CD14-positive monocyte (primary cell): ENCODE measurements at regions not wholly inside any gene's neighbourhood (a gene's known extent, or its start where the extent isn't known, plus 50 kb on each side); places are given as distances from the start of the nearest gene placed in this dataset.

ENCODE experiments used
- DNase-seq, 3 donors: peaks; one replicate each; pipeline ENCODE4 v3.0.0-alpha.2; 2011 to 2022
- H2AFZ ChIP-seq: 2 replicates; pipeline ENCODE4 v1.6.0; 2012; ENCODE audit warnings: mild to moderate bottlenecking, low read depth, low read length, inconsistent platforms; ENCODE audit not compliant: insufficient read depth, poor library complexity, severe bottlenecking
- H3K27ac ChIP-seq, 2 donors: 1 replicate in 1 of 2; 2 replicates in 1 of 2; pipeline ENCODE4 v1.5.1; 2012 to 2013; ENCODE audit warnings: low read length in 2 of 2, control low read depth in 1 of 2, inconsistent platforms in 1 of 2, low read depth in 1 of 2, mild to moderate bottlenecking in 1 of 2
- H3K27me3 ChIP-seq, 2 donors: one replicate each; pipeline versions ENCODE4 v1.6.0 to v1.6.1; 2011 to 2013; ENCODE audit warnings: low read length in 2 of 2; ENCODE audit not compliant: control insufficient read depth in 2 of 2, insufficient read depth in 2 of 2
- H3K36me3 ChIP-seq, 2 donors: replicated peaks in 1 of 2; 1 replicate in 1 of 2; 2 replicates in 1 of 2; pipeline versions ENCODE4 v1.5.1 to v1.6.1; 2012 to 2013; ENCODE audit warnings: low read length in 2 of 2, control low read depth in 1 of 2, inconsistent platforms in 1 of 2, mild to moderate bottlenecking in 1 of 2; ENCODE audit not compliant: insufficient read depth in 2 of 2, control insufficient read depth in 1 of 2
- H3K4me1 ChIP-seq, 2 donors: 1 replicate in 1 of 2; 2 replicates in 1 of 2; pipeline versions ENCODE4 v1.5.1 to v1.6.1; 2012 to 2013; ENCODE audit warnings: low read length in 2 of 2, control low read depth in 1 of 2, inconsistent platforms in 1 of 2, mild to moderate bottlenecking in 1 of 2, moderate library complexity in 1 of 2; ENCODE audit not compliant: insufficient read depth in 2 of 2, control insufficient read depth in 1 of 2
- H3K4me2 ChIP-seq: replicated peaks from 2 replicates; pipeline ENCODE3; 2012; ENCODE audit warnings: low read length, moderate library complexity, mild to moderate bottlenecking; ENCODE audit not compliant: poor library complexity, severe bottlenecking; ENCODE audit errors: extremely low read depth
- H3K4me3 ChIP-seq, 3 experiments: fragments of 200-600 bp in 1 of 3; sonication (generic) in 1 of 3; replicated peaks in 1 of 3; 1 replicate in 2 of 3; 2 replicates in 1 of 3; pipeline ENCODE4 v1.5.1; 2011 to 2013; ENCODE audit warnings: low read length in 3 of 3, mild to moderate bottlenecking in 3 of 3, control low read depth in 2 of 3, low read depth in 2 of 3, inconsistent platforms in 1 of 3, moderate library complexity in 1 of 3
- H3K79me2 ChIP-seq: 2 replicates; pipeline ENCODE4 v1.6.0; 2012; ENCODE audit warnings: mild to moderate bottlenecking, control low read depth, inconsistent platforms, low read length, moderate library complexity; ENCODE audit not compliant: insufficient read depth
- H3K9ac ChIP-seq: 2 replicates; pipeline ENCODE4 v1.6.0; 2017; ENCODE audit warnings: low read length, mild to moderate bottlenecking; ENCODE audit not compliant: insufficient read depth, poor library complexity, severe bottlenecking
- H3K9me3 ChIP-seq, 2 donors: replicated peaks in 1 of 2; 1 replicate in 1 of 2; 2 replicates in 1 of 2; pipeline versions ENCODE4 v1.5.1 to v1.6.1; 2012 to 2013; ENCODE audit warnings: low read length in 2 of 2, control low read depth in 1 of 2; ENCODE audit not compliant: control insufficient read depth in 1 of 2, insufficient read depth in 1 of 2
- H4K20me1 ChIP-seq: 2 replicates; pipeline ENCODE4 v1.6.0; 2012; ENCODE audit warnings: mild to moderate bottlenecking, low read length, control low read depth, moderate library complexity; ENCODE audit not compliant: insufficient read depth
- H3K27ac Mint-ChIP-seq, 7 donors: one replicate each; pipeline ENCODE4 v1.8.0; 2020; ENCODE audit warnings: mild to moderate bottlenecking in 7 of 7, mixed read lengths in 7 of 7, moderate library complexity in 6 of 7, inconsistent platforms in 2 of 7
- H3K27me3 Mint-ChIP-seq, 3 donors: one replicate each; pipeline ENCODE4 v1.8.0; 2021 to 2022; ENCODE audit warnings: low read depth in 3 of 3, mild to moderate bottlenecking in 3 of 3, mixed read lengths in 3 of 3, moderate library complexity in 3 of 3, inconsistent platforms in 1 of 3
- H3K36me3 Mint-ChIP-seq, 2 donors: one replicate each; pipeline ENCODE4 v1.8.0; 2020; ENCODE audit warnings: mixed read lengths in 2 of 2, inconsistent platforms in 1 of 2, mild to moderate bottlenecking in 1 of 2
- H3K4me1 Mint-ChIP-seq: one replicate; pipeline ENCODE4 v1.8.0; 2020; ENCODE audit warnings: mild to moderate bottlenecking, mixed read lengths
- H3K4me3 Mint-ChIP-seq, 2 donors: one replicate each; pipeline ENCODE4 v1.8.0; 2020; ENCODE audit warnings: mild to moderate bottlenecking in 2 of 2, mixed read lengths in 2 of 2, moderate library complexity in 1 of 2
- H3K9me3 Mint-ChIP-seq, 7 donors: one replicate each; pipeline ENCODE4 v1.8.0; 2020 to 2022; ENCODE audit warnings: mixed read lengths in 7 of 7, mild to moderate bottlenecking in 6 of 7, moderate library complexity in 6 of 7, inconsistent platforms in 2 of 7
- CTCF ChIP-seq: fragments of 200-600 bp; IDR thresholded peaks from one replicate; pipeline ENCODE4 v1.8.0; 2022; ENCODE audit warnings: antibody characterized with exemption, mild to moderate bottlenecking
- WGBS: methylation state at CpG from one replicate; pipeline ENCODE4 v1.1.5; 2013; ENCODE audit warnings: missing lambda C conversion rate; ENCODE audit not compliant: insufficient coverage; 5-methylcytosine and 5-hydroxymethylcytosine counted together
- intact Hi-C, 2 donors: fragments of 100-400 bp; cut with micrococcal nuclease; formaldehyde crosslinking; loops; one replicate each; pipeline versions ENCODE4 v1.15.0 to v1.15.1; 2023

- intact Hi-C loops, result no loop called here
- TF ChIP-seq CTCF, result no peak
- Mint-ChIP-seq H3K36me3 (no peaks in the 10 kb centered on the region), H3K9me3 (peaks cover 0 to 9% (median 4%) of the 10 kb centered on the region in 7 donors), H3K4me3 (no peak overlapping the region), H3K27ac (no peak overlapping the region), H3K27me3 (peaks cover 0 to 2% (median 0%) of the 10 kb centered on the region in 3 donors), H3K4me1 (no peaks in the 10 kb centered on the region)
- no peak overlapping the region for H3K4me3 ChIP-seq
- no peaks in the 10 kb centered on the region for H3K79me2 ChIP-seq
- H4K20me1 ChIP-seq, result no peaks in the 10 kb centered on the region
- no peaks in the 10 kb centered on the region for H3K9me3 ChIP-seq
- WGBS, result no CpG with 5 or more reads among the region's 1 CpG
- H2AFZ ChIP-seq, result no peak overlapping the region
- H3K4me1 ChIP-seq, result no peaks in the 10 kb centered on the region
- H3K27me3 ChIP-seq, result no peaks in the 10 kb centered on the region
- no peaks in the 10 kb centered on the region for H3K36me3 ChIP-seq
- H3K9ac ChIP-seq, result no peak overlapping the region
- H3K4me2 ChIP-seq, result no peak overlapping the region
- DNase-seq, result no peak
- H3K27ac ChIP-seq, result no peak overlapping the region
Measured at GRCh38 chr7:52053525-52053924, 736.9 kb upstream of the COBL start.

GRCh38 chr7:52030722-52031121, 714.1 kb upstream of the COBL start:
- peaks cover 0 to 1% (median 0%) of the 10 kb centered on the region in 3 donors for H3K27me3 Mint-ChIP-seq
- Histone ChIP-seq H3K9me3 (peaks cover 7 to 8% of the 10 kb centered on the region in 2 donors), H3K9ac (no peak overlapping the region), H3K27me3 (no peaks in the 10 kb centered on the region), H4K20me1 (no peaks in the 10 kb centered on the region), H3K79me2 (no peaks in the 10 kb centered on the region), H3K4me1 (no peaks in the 10 kb centered on the region), H3K4me2 (no peak overlapping the region), H3K27ac (no peak overlapping the region), H3K4me3 (no peak overlapping the region), H2AFZ (no peak overlapping the region), H3K36me3 (no peaks in the 10 kb centered on the region)
- H3K4me3 Mint-ChIP-seq, result no peak overlapping the region
- H3K27ac Mint-ChIP-seq, result no peak overlapping the region
- no peak for DNase-seq
- no peaks in the 10 kb centered on the region for H3K4me1 Mint-ChIP-seq
- TF ChIP-seq CTCF, result no peak
- intact Hi-C loops, result no loop called here
- H3K9me3 Mint-ChIP-seq, result peaks cover 0 to 4% (median 2%) of the 10 kb centered on the region in 7 donors
- WGBS, result 59% methylated on average over 4 of the region's 4 CpGs
- no peaks in the 10 kb centered on the region for H3K36me3 Mint-ChIP-seq
